ENCODE measurements at regions not wholly inside any gene's neighbourhood (a gene's known extent, or its start where the extent isn't known, plus 50 kb on each side); places are given as distances from the start of the nearest gene placed in this dataset.

DNA sequence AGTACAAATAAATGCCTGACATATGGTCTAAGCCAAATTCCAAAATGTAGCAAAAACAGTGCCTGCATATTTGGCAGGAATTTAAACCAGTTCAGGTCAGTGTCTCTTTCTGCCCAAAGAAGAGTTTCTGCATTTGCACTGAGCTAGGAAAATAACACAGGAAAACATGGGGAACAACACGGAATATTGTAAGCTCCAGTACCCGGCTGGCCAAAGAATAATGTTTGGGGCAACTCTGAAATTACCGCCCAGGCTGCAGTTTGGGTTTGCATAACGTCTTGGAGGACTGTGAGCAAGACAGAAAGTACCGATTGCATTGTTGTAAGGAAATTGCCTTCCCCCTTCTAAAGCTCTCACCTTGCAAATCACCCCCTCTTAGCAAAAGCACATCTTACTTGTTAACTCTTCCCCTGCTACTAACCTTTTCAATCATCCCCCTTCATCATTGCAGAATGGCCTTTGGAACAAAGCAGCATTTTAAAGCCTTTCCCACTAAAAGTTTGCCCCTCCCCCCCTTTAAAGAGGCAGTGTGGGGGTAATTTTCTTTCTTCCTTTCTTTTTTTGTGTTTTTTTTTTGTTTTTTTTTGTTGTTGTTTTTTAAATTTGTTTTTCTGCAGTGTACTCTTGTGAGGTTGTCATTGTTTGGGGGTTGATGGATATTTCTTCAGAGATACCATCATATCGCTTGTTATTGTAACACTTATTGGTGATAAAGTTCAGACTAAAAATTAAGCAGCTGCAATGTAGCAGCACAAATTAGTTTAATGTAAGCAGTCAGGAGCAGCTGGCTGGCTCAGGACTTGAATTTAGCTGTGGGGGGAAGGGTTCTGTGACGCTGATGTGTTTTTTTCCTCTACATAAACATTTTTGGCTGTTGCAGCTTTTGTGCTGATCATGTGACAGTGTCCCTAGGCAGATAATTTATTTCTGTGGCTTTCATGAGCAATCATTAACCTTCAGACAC is 100.0 kb upstream of the CITED2 start:
- TF ChIP-seq, protein P1, sequence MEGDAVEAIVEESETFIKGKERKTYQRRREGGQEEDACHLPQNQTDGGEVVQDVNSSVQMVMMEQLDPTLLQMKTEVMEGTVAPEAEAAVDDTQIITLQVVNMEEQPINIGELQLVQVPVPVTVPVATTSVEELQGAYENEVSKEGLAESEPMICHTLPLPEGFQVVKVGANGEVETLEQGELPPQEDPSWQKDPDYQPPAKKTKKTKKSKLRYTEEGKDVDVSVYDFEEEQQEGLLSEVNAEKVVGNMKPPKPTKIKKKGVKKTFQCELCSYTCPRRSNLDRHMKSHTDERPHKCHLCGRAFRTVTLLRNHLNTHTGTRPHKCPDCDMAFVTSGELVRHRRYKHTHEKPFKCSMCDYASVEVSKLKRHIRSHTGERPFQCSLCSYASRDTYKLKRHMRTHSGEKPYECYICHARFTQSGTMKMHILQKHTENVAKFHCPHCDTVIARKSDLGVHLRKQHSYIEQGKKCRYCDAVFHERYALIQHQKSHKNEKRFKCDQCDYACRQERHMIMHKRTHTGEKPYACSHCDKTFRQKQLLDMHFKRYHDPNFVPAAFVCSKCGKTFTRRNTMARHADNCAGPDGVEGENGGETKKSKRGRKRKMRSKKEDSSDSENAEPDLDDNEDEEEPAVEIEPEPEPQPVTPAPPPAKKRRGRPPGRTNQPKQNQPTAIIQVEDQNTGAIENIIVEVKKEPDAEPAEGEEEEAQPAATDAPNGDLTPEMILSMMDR (IDR thresholded peaks at IDR 0.05), result no peak
- no peak for TF ChIP-seq POLR2A (IDR thresholded peaks at IDR 0.05)

Measured in heart left ventricle (tissue), 13 donors.